Calu3 (cell line): ENCODE measurements at regions not wholly inside any gene's neighbourhood (a gene's known extent, or its start where the extent isn't known, plus 50 kb on each side); places are given as distances from the start of the nearest gene placed in this dataset.

Experiments
- BruUV-seq: library from RNA; stranded (reverse); fragments of 400-500 nt; replicated peaks from 2 replicates; lab custom pipeline; 2021; lab: Mats Ljungman, UMichigan
- CTCF ChIA-PET: fragments of 300-600 bp; sonication (Branson Sonifier 250); formaldehyde crosslinking; loops from one replicate; lab custom pipeline; 2022; ENCODE audit warnings: antibody characterized with exemption; lab: Charles Lee
- DNase-seq: peaks from one replicate; pipeline ENCODE4 v3.0.0; 2022
- H3K27ac Mint-ChIP-seq: one replicate; pipeline ENCODE4 v1.8.0; 2022; ENCODE audit warnings: mixed read lengths; ENCODE audit not compliant: unreplicated experiment
- H3K27me3 Mint-ChIP-seq: one replicate; pipeline ENCODE4 v1.8.0; 2022; ENCODE audit warnings: mixed read lengths; ENCODE audit not compliant: unreplicated experiment
- H3K36me3 Mint-ChIP-seq: one replicate; pipeline ENCODE4 v1.8.0; 2022; ENCODE audit warnings: mild to moderate bottlenecking, moderate library complexity, mixed read lengths; ENCODE audit not compliant: insufficient read depth, unreplicated experiment
- H3K4me1 Mint-ChIP-seq: one replicate; pipeline ENCODE4 v1.8.0; 2022; ENCODE audit warnings: mild to moderate bottlenecking, low read depth, mixed read lengths; ENCODE audit not compliant: unreplicated experiment
- H3K4me3 Mint-ChIP-seq: one replicate; pipeline ENCODE4 v1.8.0; 2022; ENCODE audit warnings: mild to moderate bottlenecking, low read depth, moderate library complexity, mixed read lengths; ENCODE audit not compliant: unreplicated experiment
- H3K9me3 Mint-ChIP-seq: one replicate; pipeline ENCODE4 v1.8.0; 2022; ENCODE audit warnings: low read depth, mixed read lengths; ENCODE audit not compliant: unreplicated experiment
- CTCF ChIP-seq: fragments of 200-600 bp; IDR thresholded peaks from one replicate; pipeline ENCODE4 v1.8.0; 2022; ENCODE audit warnings: antibody characterized with exemption; ENCODE audit not compliant: unreplicated experiment
- intact Hi-C: fragments of 100-400 bp; cut with micrococcal nuclease; formaldehyde crosslinking; loops from one replicate; pipeline ENCODE4 v1.10.0; 2022; ENCODE audit not compliant: unreplicated experiment

GRCh38 chr2:154600927-154601494 lies 97.5 kb upstream of the KCNJ3 start:
- Mint-ChIP-seq H3K9me3 (no peaks in the 10 kb centered on the region), H3K4me1 (no peaks in the 10 kb centered on the region), H3K36me3 (no peaks in the 10 kb centered on the region), H3K4me3 (no peak overlapping the region), H3K27ac (no peak overlapping the region), H3K27me3 (no peaks in the 10 kb centered on the region)
- DNase-seq: no peak
- TF ChIP-seq CTCF: no peak
- BruUV-seq: no TSS peak
- intact Hi-C loops: no loop called here
- CTCF ChIA-PET: no interaction called here

GRCh38 chr2:154603682-154604081 lies 94.8 kb upstream of the KCNJ3 start:
- Mint-ChIP-seq H3K4me3 (no peak overlapping the region), H3K27ac (no peak overlapping the region), H3K36me3 (no peaks in the 10 kb centered on the region), H3K9me3 (no peaks in the 10 kb centered on the region), H3K4me1 (no peaks in the 10 kb centered on the region), H3K27me3 (no peaks in the 10 kb centered on the region)
- intact Hi-C loops: no loop called here
- TF ChIP-seq CTCF: no peak
- no peak for DNase-seq
- BruUV-seq: no TSS peak
- CTCF ChIA-PET: no interaction called here

GRCh38 chr2:154608438-154608837 lies 90.1 kb upstream of the KCNJ3 start:
- no peak overlapping the region for H3K4me3 Mint-ChIP-seq
- no peaks in the 10 kb centered on the region for H3K27me3 Mint-ChIP-seq
- no peaks in the 10 kb centered on the region for H3K4me1 Mint-ChIP-seq
- DNase-seq: no peak
- no peak for TF ChIP-seq CTCF
- intact Hi-C loops: no loop called here
- no TSS peak for BruUV-seq
- no peaks in the 10 kb centered on the region for H3K36me3 Mint-ChIP-seq
- H3K9me3 Mint-ChIP-seq: no peaks in the 10 kb centered on the region
- CTCF ChIA-PET: no interaction called here
- no peak overlapping the region for H3K27ac Mint-ChIP-seq

- H3K9me3 Mint-ChIP-seq: peaks cover 2% of the 10 kb centered on the region
- BruUV-seq: no TSS peak
Observed at GRCh38 chr2:154614906-154615305, 83.6 kb upstream of the KCNJ3 start.

More at GRCh38 chr2:154614906-154615305, 83.6 kb upstream of the KCNJ3 start:
- no peak for TF ChIP-seq CTCF
- Mint-ChIP-seq H3K27ac (no peak overlapping the region), H3K4me1 (no peaks in the 10 kb centered on the region), H3K27me3 (no peaks in the 10 kb centered on the region), H3K4me3 (no peak overlapping the region), H3K36me3 (no peaks in the 10 kb centered on the region)
- intact Hi-C loops: no loop called here
- no peak for DNase-seq
- CTCF ChIA-PET: interaction anchor here (0.6 kb wide), 1 partner anchor 1033 kb away, joined by 4 read pairs; no protein-coding TSS in a partner anchor
